Neural cell (in vitro differentiated cells): ENCODE measurements at regions not wholly inside any gene's neighbourhood (a gene's known extent, or its start where the extent isn't known, plus 50 kb on each side); places are given as distances from the start of the nearest gene placed in this dataset.

Source experiments
- EP300 ChIP-seq: fragments of 450-650 bp; conservative IDR thresholded peaks from 2 replicates; pipeline ENCODE4 v1.6.1; 2014; ENCODE audit warnings: antibody characterized with exemption, mild to moderate bottlenecking, moderate library complexity; ENCODE audit not compliant: poor library complexity, severe bottlenecking
- MXI1 ChIP-seq: fragments of 450-650 bp; conservative IDR thresholded peaks from 2 replicates; pipeline ENCODE4 v1.6.1; 2014; ENCODE audit warnings: antibody characterized with exemption, mild to moderate bottlenecking; ENCODE audit not compliant: poor library complexity, severe bottlenecking
- RAD21 ChIP-seq: fragments of 450-650 bp; conservative IDR thresholded peaks from 2 replicates; pipeline ENCODE4 v1.6.1; 2014; ENCODE audit warnings: antibody characterized with exemption, mild to moderate bottlenecking, moderate library complexity
- SMC3 ChIP-seq: fragments of 450-650 bp; conservative IDR thresholded peaks from 2 replicates; pipeline ENCODE4 v1.6.1; 2014; ENCODE audit warnings: antibody characterized with exemption, mild to moderate bottlenecking, moderate library complexity; ENCODE audit not compliant: poor library complexity

GRCh38 chr17:33696102-33696501, 403.0 kb upstream of the ASIC2 start:
- TF ChIP-seq SMC3, result no peak
- peak; percentile 68 for TF ChIP-seq EP300
- TF ChIP-seq RAD21, result no peak
- TF ChIP-seq MXI1, result no peak
